ENCODE measurements at regions not wholly inside any gene's neighbourhood (a gene's known extent, or its start where the extent isn't known, plus 50 kb on each side); places are given as distances from the start of the nearest gene placed in this dataset.
A peak's percentile ranks its signal among the peaks of the same experiment; 100 is the strongest.

- 13% methylated on average over 14 of the region's 15 CpGs for WGBS
- Histone ChIP-seq H3K27me3 (ENCODE audit: control insufficient read depth in 1 of 2, insufficient read depth in 1 of 2, low read length in 2 of 2) (peaks cover 0 to 9% of the 10 kb centered on the region in 2 experiments), H4K91ac (ENCODE audit: low read length) (no peak overlapping the region), H3K79me1 (replicated peaks; ENCODE audit: low read length, poor library complexity, severe bottlenecking) (no peaks in the 10 kb centered on the region), H3K14ac (ENCODE audit: low read length in 2 of 2) (no peak overlapping the region), H3K4me3 (ENCODE audit: insufficient read depth in 1 of 2, low read depth in 1 of 2, low read length in 2 of 2) (peak overlapping the region in 1 of 2 experiments; percentile 30), H3K18ac (ENCODE audit: low read depth in 1 of 2, low read length in 2 of 2) (no peak overlapping the region), H2AFZ (ENCODE audit: low read depth, low read length) (no peak overlapping the region), H3K4me1 (ENCODE audit: control insufficient read depth, insufficient read depth, low read depth, low read length) (peaks cover 2% of the 10 kb centered on the region), H4K8ac (ENCODE audit: low read length) (no peak overlapping the region), H2BK12ac (ENCODE audit: low read length in 2 of 2) (no peak overlapping the region), H2BK15ac (ENCODE audit: low read depth, poor library complexity, severe bottlenecking) (no peak overlapping the region), H2AK5ac (ENCODE audit: low read length, severe bottlenecking) (no peak overlapping the region), H3K9me3 (ENCODE audit: control insufficient read depth, low read length) (peaks cover 5% of the 10 kb centered on the region), H3K27ac (ENCODE audit: low read length, poor library complexity, severe bottlenecking) (no peak overlapping the region), H3K4ac (ENCODE audit: low read depth in 1 of 2, low read length in 2 of 2) (no peak overlapping the region), H2BK5ac (ENCODE audit: low read depth, low read length, poor library complexity, severe bottlenecking) (no peak overlapping the region), H3K4me2 (ENCODE audit: low read length, poor library complexity, severe bottlenecking) (peak overlapping the region; percentile 27), H3K36me3 (ENCODE audit: control insufficient read depth in 1 of 2, insufficient read depth in 2 of 2, low read depth in 1 of 2, low read length in 2 of 2) (no peaks in the 10 kb centered on the region), H3K9ac (ENCODE audit: low read length) (peak overlapping the region; percentile 80), H2BK120ac (ENCODE audit: low read depth, low read length) (no peak overlapping the region), H3K23ac (ENCODE audit: low read length in 2 of 2) (no peak overlapping the region)
- peak; percentile 62 for DNase-seq
These were observed 144.0 kb upstream of the IRX3 start for GRCh38 chr16:54430491-54431030.

- H2AFZ ChIP-seq (ENCODE audit: low read depth, low read length) = no peak overlapping the region
- H3K4ac ChIP-seq (ENCODE audit: low read depth in 1 of 2, low read length in 2 of 2) = no peak overlapping the region
- no peak overlapping the region for H2BK12ac ChIP-seq (ENCODE audit: low read length in 2 of 2)
- H2AK5ac ChIP-seq (ENCODE audit: low read length, severe bottlenecking) = no peak overlapping the region
- H3K4me3 ChIP-seq (ENCODE audit: insufficient read depth in 1 of 2, low read depth in 1 of 2, low read length in 2 of 2) = no peak overlapping the region
- no peak overlapping the region for H3K4me2 ChIP-seq (ENCODE audit: low read length, poor library complexity, severe bottlenecking)
- no peak overlapping the region for H2BK120ac ChIP-seq (ENCODE audit: low read depth, low read length)
- no peak overlapping the region for H3K27ac ChIP-seq (ENCODE audit: low read length, poor library complexity, severe bottlenecking)
- no peak for DNase-seq
- H3K4me1 ChIP-seq (ENCODE audit: control insufficient read depth, insufficient read depth, low read depth, low read length) = peaks cover 3% of the 10 kb centered on the region
- no peak overlapping the region for H4K91ac ChIP-seq (ENCODE audit: low read length)
- no peak overlapping the region for H3K18ac ChIP-seq (ENCODE audit: low read depth in 1 of 2, low read length in 2 of 2)
- no peak overlapping the region for H3K9ac ChIP-seq (ENCODE audit: low read length)
- no peak overlapping the region for H4K8ac ChIP-seq (ENCODE audit: low read length)
- H3K9me3 ChIP-seq (ENCODE audit: control insufficient read depth, low read length) = no peaks in the 10 kb centered on the region
- no peak overlapping the region for H3K23ac ChIP-seq (ENCODE audit: low read length in 2 of 2)
- no peak overlapping the region for H3K14ac ChIP-seq (ENCODE audit: low read length in 2 of 2)
- peaks cover 0 to 20% of the 10 kb centered on the region in 2 experiments for H3K27me3 ChIP-seq (ENCODE audit: control insufficient read depth in 1 of 2, insufficient read depth in 1 of 2, low read length in 2 of 2)
- 91% methylated on average over 4 of the region's 4 CpGs for WGBS
- no peaks in the 10 kb centered on the region for H3K36me3 ChIP-seq (ENCODE audit: control insufficient read depth in 1 of 2, insufficient read depth in 2 of 2, low read depth in 1 of 2, low read length in 2 of 2)
- H3K79me1 ChIP-seq (replicated peaks; ENCODE audit: low read length, poor library complexity, severe bottlenecking) = no peaks in the 10 kb centered on the region
- no peak overlapping the region for H2BK5ac ChIP-seq (ENCODE audit: low read depth, low read length, poor library complexity, severe bottlenecking)
- H2BK15ac ChIP-seq (ENCODE audit: low read depth, poor library complexity, severe bottlenecking) = no peak overlapping the region
These were observed 142.4 kb upstream of the IRX3 start for GRCh38 chr16:54429029-54429428.

- Histone ChIP-seq H3K27me3 (ENCODE audit: control insufficient read depth in 1 of 2, insufficient read depth in 1 of 2, low read length in 2 of 2) (peaks cover 0 to 24% of the 10 kb centered on the region in 2 experiments), H3K27ac (ENCODE audit: low read length, poor library complexity, severe bottlenecking) (no peak overlapping the region), H3K9me3 (ENCODE audit: control insufficient read depth, low read length) (no peaks in the 10 kb centered on the region), H3K4ac (ENCODE audit: low read depth in 1 of 2, low read length in 2 of 2) (no peak overlapping the region), H4K91ac (ENCODE audit: low read length) (no peak overlapping the region), H2AFZ (ENCODE audit: low read depth, low read length) (no peak overlapping the region), H2BK120ac (ENCODE audit: low read depth, low read length) (no peak overlapping the region), H3K79me1 (replicated peaks; ENCODE audit: low read length, poor library complexity, severe bottlenecking) (no peaks in the 10 kb centered on the region), H2BK5ac (ENCODE audit: low read depth, low read length, poor library complexity, severe bottlenecking) (no peak overlapping the region), H2BK12ac (ENCODE audit: low read length in 2 of 2) (no peak overlapping the region), H3K23ac (ENCODE audit: low read length in 2 of 2) (no peak overlapping the region), H3K4me3 (ENCODE audit: insufficient read depth in 1 of 2, low read depth in 1 of 2, low read length in 2 of 2) (no peak overlapping the region), H3K4me2 (ENCODE audit: low read length, poor library complexity, severe bottlenecking) (no peak overlapping the region), H3K36me3 (ENCODE audit: control insufficient read depth in 1 of 2, insufficient read depth in 2 of 2, low read depth in 1 of 2, low read length in 2 of 2) (no peaks in the 10 kb centered on the region), H3K9ac (ENCODE audit: low read length) (no peak overlapping the region), H3K4me1 (ENCODE audit: control insufficient read depth, insufficient read depth, low read depth, low read length) (peaks cover 6% of the 10 kb centered on the region), H2AK5ac (ENCODE audit: low read length, severe bottlenecking) (no peak overlapping the region), H3K14ac (ENCODE audit: low read length in 2 of 2) (no peak overlapping the region), H2BK15ac (ENCODE audit: low read depth, poor library complexity, severe bottlenecking) (no peak overlapping the region), H4K8ac (ENCODE audit: low read length) (no peak overlapping the region), H3K18ac (ENCODE audit: low read depth in 1 of 2, low read length in 2 of 2) (no peak overlapping the region)
- no peak for DNase-seq
- WGBS = 63% methylated on average over 3 of the region's 4 CpGs
These were observed 139.9 kb upstream of the IRX3 start for GRCh38 chr16:54426553-54426849.

GRCh38 chr16:54425681-54426552, 139.3 kb upstream of the IRX3 start:
- Histone ChIP-seq H4K91ac (ENCODE audit: low read length) (no peak overlapping the region), H3K36me3 (ENCODE audit: control insufficient read depth in 1 of 2, insufficient read depth in 2 of 2, low read depth in 1 of 2, low read length in 2 of 2) (no peaks in the 10 kb centered on the region), H3K4me1 (ENCODE audit: control insufficient read depth, insufficient read depth, low read depth, low read length) (peaks cover 6% of the 10 kb centered on the region), H2BK15ac (ENCODE audit: low read depth, poor library complexity, severe bottlenecking) (no peak overlapping the region), H3K9ac (ENCODE audit: low read length) (no peak overlapping the region), H2BK120ac (ENCODE audit: low read depth, low read length) (no peak overlapping the region), H3K27me3 (ENCODE audit: control insufficient read depth in 1 of 2, insufficient read depth in 1 of 2, low read length in 2 of 2) (peaks cover 0 to 24% of the 10 kb centered on the region in 2 experiments), H4K8ac (ENCODE audit: low read length) (no peak overlapping the region), H3K23ac (ENCODE audit: low read length in 2 of 2) (no peak overlapping the region), H3K4ac (ENCODE audit: low read depth in 1 of 2, low read length in 2 of 2) (no peak overlapping the region), H2AFZ (ENCODE audit: low read depth, low read length) (no peak overlapping the region), H2BK12ac (ENCODE audit: low read length in 2 of 2) (no peak overlapping the region), H3K4me3 (ENCODE audit: insufficient read depth in 1 of 2, low read depth in 1 of 2, low read length in 2 of 2) (no peak overlapping the region), H3K14ac (ENCODE audit: low read length in 2 of 2) (no peak overlapping the region), H3K18ac (ENCODE audit: low read depth in 1 of 2, low read length in 2 of 2) (no peak overlapping the region), H2AK5ac (ENCODE audit: low read length, severe bottlenecking) (no peak overlapping the region), H3K79me1 (replicated peaks; ENCODE audit: low read length, poor library complexity, severe bottlenecking) (no peaks in the 10 kb centered on the region), H3K4me2 (ENCODE audit: low read length, poor library complexity, severe bottlenecking) (no peak overlapping the region), H3K9me3 (ENCODE audit: control insufficient read depth, low read length) (no peaks in the 10 kb centered on the region), H2BK5ac (ENCODE audit: low read depth, low read length, poor library complexity, severe bottlenecking) (no peak overlapping the region), H3K27ac (ENCODE audit: low read length, poor library complexity, severe bottlenecking) (no peak overlapping the region)
- no peak for DNase-seq
- 88% methylated on average over 11 of the region's 12 CpGs for WGBS
